HEK293 (cell line): ENCODE measurements at regions not wholly inside any gene's neighbourhood (a gene's known extent, or its start where the extent isn't known, plus 50 kb on each side); places are given as distances from the start of the nearest gene placed in this dataset.

Source experiments
- CTCF ChIA-PET: fragments of 350-600 bp; formaldehyde crosslinking; extraction: SDS; loops from one replicate; lab custom pipeline; 2021; ENCODE audit warnings: antibody characterized with exemption; lab: Yijun Ruan, JAX
- POLR2A ChIA-PET: fragments of 300-600 bp; formaldehyde crosslinking; extraction: SDS; loops from one replicate; lab custom pipeline; 2020; ENCODE audit warnings: antibody characterized with exemption, inconsistent platforms; lab: Yijun Ruan, JAX
- H3K27ac ChIP-seq: fragments of 200-500 bp; sonication (Bioruptor generic); 2 replicates; pipeline ENCODE4 v1.5.1; 2014; ENCODE audit warnings: low read depth, low read length, control low read depth, inconsistent platforms; ENCODE audit errors: extremely low read depth
- H3K36me3 ChIP-seq, 2 experiments: fragments of 200-500 bp in 1 of 2; sonication (Bioruptor generic) in 1 of 2; 1 replicate in 1 of 2; 2 replicates in 1 of 2; pipeline ENCODE4 v1.5.1; 2014 to 2017; ENCODE audit warnings: inconsistent platforms in 2 of 2, low read length in 2 of 2; ENCODE audit not compliant: control insufficient read depth in 2 of 2, insufficient read depth in 1 of 2
- H3K4me1 ChIP-seq: fragments of 200-500 bp; sonication (Bioruptor generic); 2 replicates; pipeline ENCODE4 v1.5.1; 2014; ENCODE audit warnings: mild to moderate bottlenecking, low read length, inconsistent platforms; ENCODE audit not compliant: control insufficient read depth, insufficient read depth
- H3K4me3 ChIP-seq: 2 replicates; pipeline ENCODE4 v1.5.1; 2011; ENCODE audit warnings: low read depth, mild to moderate bottlenecking, control low read depth, low read length, moderate library complexity
- H3K9me3 ChIP-seq: fragments of 200-500 bp; sonication (Bioruptor generic); 2 replicates; pipeline ENCODE4 v1.5.1; 2014; ENCODE audit warnings: low read depth, low read length, inconsistent platforms; ENCODE audit not compliant: control insufficient read depth, insufficient read depth
- GLI2 ChIP-seq: fragments of 450-650 bp; formaldehyde crosslinking; IDR thresholded peaks from 2 replicates; pipeline ENCODE4; 2017; ENCODE audit warnings: missing biosample characterization, missing genetic modification characterization, low read depth, borderline replicate concordance
- GLI4 ChIP-seq: fragments of 450-650 bp; formaldehyde crosslinking; IDR thresholded peaks from 2 replicates; pipeline ENCODE4 v1.5.1; 2016; ENCODE audit warnings: missing biosample characterization, missing genetic modification characterization
- IKZF3 ChIP-seq: fragments of 450-650 bp; IDR thresholded peaks from 2 replicates; pipeline ENCODE4 v1.5.0; 2018; ENCODE audit warnings: missing biosample characterization, mild to moderate bottlenecking, missing genetic modification characterization, moderate library complexity
- KLF17 ChIP-seq: fragments of 450-650 bp; formaldehyde crosslinking; IDR thresholded peaks from 2 replicates; pipeline ENCODE4 v1.5.1; 2016; ENCODE audit warnings: missing biosample characterization, missing genetic modification characterization
- KLF8 ChIP-seq: fragments of 450-650 bp; formaldehyde crosslinking; IDR thresholded peaks from 2 replicates; pipeline ENCODE4 v1.5.1; 2016; ENCODE audit warnings: missing biosample characterization, missing genetic modification characterization
- MZF1 ChIP-seq: fragments of 450-650 bp; formaldehyde crosslinking; IDR thresholded peaks from 2 replicates; pipeline ENCODE4 v1.5.1; 2017; ENCODE audit warnings: missing biosample characterization, missing genetic modification characterization, borderline replicate concordance
- SETDB1 ChIP-seq: IDR thresholded peaks from one replicate; pipeline ENCODE4 v1.6.1; 2017; ENCODE audit warnings: mild to moderate bottlenecking, low read length, moderate library complexity, mixed read lengths; ENCODE audit not compliant: insufficient read length
- ZFP69B ChIP-seq: fragments of 450-650 bp; formaldehyde crosslinking; IDR thresholded peaks from 2 replicates; pipeline ENCODE4 v1.5.1; 2016; ENCODE audit warnings: missing biosample characterization, missing genetic modification characterization
- ZNF121 ChIP-seq: fragments of 450-650 bp; formaldehyde crosslinking; IDR thresholded peaks from 2 replicates; pipeline ENCODE4 v1.5.1; 2016; ENCODE audit warnings: missing biosample characterization, missing genetic modification characterization
- ZNF132 ChIP-seq: fragments of 450-650 bp; formaldehyde crosslinking; IDR thresholded peaks from 2 replicates; pipeline ENCODE4 v1.5.1; 2017; ENCODE audit warnings: missing biosample characterization, missing genetic modification characterization, borderline replicate concordance
- ZNF16 ChIP-seq: fragments of 450-650 bp; formaldehyde crosslinking; IDR thresholded peaks from 2 replicates; pipeline ENCODE4 v1.5.1; 2016; ENCODE audit warnings: low read depth, missing biosample characterization, missing genetic modification characterization
- ZNF302 ChIP-seq: fragments of 450-650 bp; formaldehyde crosslinking; IDR thresholded peaks from 2 replicates; pipeline ENCODE4 v1.5.1; 2016; ENCODE audit warnings: missing biosample characterization, missing genetic modification characterization, low read depth
- ZNF354C ChIP-seq: fragments of 450-650 bp; formaldehyde crosslinking; IDR thresholded peaks from 2 replicates; pipeline ENCODE4 v1.5.1; 2016; ENCODE audit warnings: missing biosample characterization, missing genetic modification characterization, low read depth, borderline replicate concordance
- ZNF391 ChIP-seq: fragments of 450-650 bp; formaldehyde crosslinking; IDR thresholded peaks from 2 replicates; pipeline ENCODE4 v1.5.1; 2016; ENCODE audit warnings: low read depth, missing biosample characterization, missing genetic modification characterization, borderline replicate concordance
- ZNF394 ChIP-seq: fragments of 450-650 bp; formaldehyde crosslinking; IDR thresholded peaks from 2 replicates; pipeline ENCODE4 v1.5.1; 2016; ENCODE audit warnings: missing biosample characterization, missing genetic modification characterization, mild to moderate bottlenecking, moderate library complexity, borderline replicate concordance
- ZNF501 ChIP-seq: fragments of 450-650 bp; formaldehyde crosslinking; IDR thresholded peaks from 2 replicates; pipeline ENCODE4 v1.5.1; 2016; ENCODE audit warnings: missing biosample characterization, missing genetic modification characterization
- ZNF555 ChIP-seq: fragments of 450-650 bp; formaldehyde crosslinking; conservative IDR thresholded peaks from 2 replicates; pipeline ENCODE4 v1.5.1; 2017; ENCODE audit warnings: missing biosample characterization, mild to moderate bottlenecking, missing genetic modification characterization, inconsistent platforms
- ZNF571 ChIP-seq: fragments of 450-650 bp; formaldehyde crosslinking; IDR thresholded peaks from 2 replicates; pipeline ENCODE4 v1.5.0; 2017; ENCODE audit warnings: missing biosample characterization, missing genetic modification characterization
- ZNF580 ChIP-seq: fragments of 450-650 bp; formaldehyde crosslinking; IDR thresholded peaks from 2 replicates; pipeline ENCODE4 v1.5.1; 2016; ENCODE audit warnings: missing biosample characterization, missing genetic modification characterization
- ZNF76 ChIP-seq: fragments of 450-650 bp; formaldehyde crosslinking; IDR thresholded peaks from 2 replicates; pipeline ENCODE4; 2016; ENCODE audit warnings: low read depth, missing biosample characterization, missing genetic modification characterization, borderline replicate concordance
- ZNF776 ChIP-seq: fragments of 450-650 bp; formaldehyde crosslinking; IDR thresholded peaks from 2 replicates; pipeline ENCODE4 v1.5.0; 2017; ENCODE audit warnings: missing biosample characterization, missing genetic modification characterization, borderline replicate concordance
- TF ChIP-seq, protein P1 (sequence below): fragments of 450-650 bp; formaldehyde crosslinking; IDR thresholded peaks from 2 replicates; pipeline ENCODE4 v1.5.1; 2017; ENCODE audit warnings: missing biosample characterization, missing genetic modification characterization
- TF ChIP-seq, protein P2 (sequence below): fragments of 450-650 bp; formaldehyde crosslinking; IDR thresholded peaks from 2 replicates; pipeline ENCODE4 v1.5.1; 2016; ENCODE audit warnings: missing biosample characterization, missing genetic modification characterization
- TF ChIP-seq, protein P3 (sequence below): fragments of 450-650 bp; formaldehyde crosslinking; IDR thresholded peaks from 2 replicates; pipeline ENCODE4 v1.5.1; 2016; ENCODE audit warnings: missing biosample characterization, missing genetic modification characterization
- TF ChIP-seq, protein P4 (sequence below): fragments of 450-650 bp; formaldehyde crosslinking; IDR thresholded peaks from 2 replicates; pipeline ENCODE4 v1.5.1; 2016; ENCODE audit warnings: missing biosample characterization, missing genetic modification characterization
- TF ChIP-seq, protein P5 (sequence below): fragments of 450-650 bp; formaldehyde crosslinking; IDR thresholded peaks from 2 replicates; pipeline ENCODE4 v1.5.1; 2016; ENCODE audit warnings: missing biosample characterization, missing genetic modification characterization, borderline replicate concordance

- H3K27ac ChIP-seq = no peak overlapping the region
- ChIA-PET CTCF (no interaction called here), POLR2A (no interaction called here)
- H3K4me1 ChIP-seq = no peaks in the 10 kb centered on the region
- no peaks in the 10 kb centered on the region for H3K36me3 ChIP-seq
- no peak overlapping the region for H3K4me3 ChIP-seq
- H3K9me3 ChIP-seq = no peaks in the 10 kb centered on the region
- TF ChIP-seq, protein P1, sequence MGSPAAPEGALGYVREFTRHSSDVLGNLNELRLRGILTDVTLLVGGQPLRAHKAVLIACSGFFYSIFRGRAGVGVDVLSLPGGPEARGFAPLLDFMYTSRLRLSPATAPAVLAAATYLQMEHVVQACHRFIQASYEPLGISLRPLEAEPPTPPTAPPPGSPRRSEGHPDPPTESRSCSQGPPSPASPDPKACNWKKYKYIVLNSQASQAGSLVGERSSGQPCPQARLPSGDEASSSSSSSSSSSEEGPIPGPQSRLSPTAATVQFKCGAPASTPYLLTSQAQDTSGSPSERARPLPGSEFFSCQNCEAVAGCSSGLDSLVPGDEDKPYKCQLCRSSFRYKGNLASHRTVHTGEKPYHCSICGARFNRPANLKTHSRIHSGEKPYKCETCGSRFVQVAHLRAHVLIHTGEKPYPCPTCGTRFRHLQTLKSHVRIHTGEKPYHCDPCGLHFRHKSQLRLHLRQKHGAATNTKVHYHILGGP (tag by site-specific recombination) = no peak
- TF ChIP-seq ZNF394 (tag by site-specific recombination) (no peak), ZNF580 (tag by site-specific recombination) (no peak), ZNF354C (no peak), ZNF555 (tag by site-specific recombination) (no peak), SETDB1 (no peak), ZNF132 (no peak), ZNF571 (no peak), GLI4 (tag by site-specific recombination) (no peak), ZNF121 (tag by site-specific recombination) (no peak)
- TF ChIP-seq, protein P2, sequence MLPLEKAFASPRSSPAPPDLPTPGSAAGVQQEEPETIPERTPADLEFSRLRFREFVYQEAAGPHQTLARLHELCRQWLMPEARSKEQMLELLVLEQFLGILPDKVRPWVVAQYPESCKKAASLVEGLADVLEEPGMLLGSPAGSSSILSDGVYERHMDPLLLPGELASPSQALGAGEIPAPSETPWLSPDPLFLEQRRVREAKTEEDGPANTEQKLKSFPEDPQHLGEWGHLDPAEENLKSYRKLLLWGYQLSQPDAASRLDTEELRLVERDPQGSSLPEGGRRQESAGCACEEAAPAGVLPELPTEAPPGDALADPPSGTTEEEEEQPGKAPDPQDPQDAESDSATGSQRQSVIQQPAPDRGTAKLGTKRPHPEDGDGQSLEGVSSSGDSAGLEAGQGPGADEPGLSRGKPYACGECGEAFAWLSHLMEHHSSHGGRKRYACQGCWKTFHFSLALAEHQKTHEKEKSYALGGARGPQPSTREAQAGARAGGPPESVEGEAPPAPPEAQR (tag by site-specific recombination) = no peak
- TF ChIP-seq, protein P3, sequence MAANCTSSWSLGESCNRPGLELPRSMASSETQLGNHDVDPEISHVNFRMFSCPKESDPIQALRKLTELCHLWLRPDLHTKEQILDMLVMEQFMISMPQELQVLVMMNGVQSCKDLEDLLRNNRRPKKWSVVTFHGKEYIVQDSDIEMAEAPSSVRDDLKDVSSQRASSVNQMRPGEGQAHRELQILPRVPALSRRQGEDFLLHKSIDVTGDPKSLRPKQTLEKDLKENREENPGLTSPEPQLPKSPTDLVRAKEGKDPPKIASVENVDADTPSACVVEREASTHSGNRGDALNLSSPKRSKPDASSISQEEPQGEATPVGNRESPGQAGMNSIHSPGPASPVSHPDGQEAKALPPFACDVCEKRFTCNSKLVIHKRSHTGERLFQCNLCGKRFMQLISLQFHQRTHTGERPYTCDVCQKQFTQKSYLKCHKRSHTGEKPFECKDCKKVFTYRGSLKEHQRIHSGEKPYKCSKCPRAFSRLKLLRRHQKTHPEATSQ = no peak
These were observed 238.6 kb downstream of the POU4F1 start for GRCh38 chr13:78364711-78365110.

DNA sequence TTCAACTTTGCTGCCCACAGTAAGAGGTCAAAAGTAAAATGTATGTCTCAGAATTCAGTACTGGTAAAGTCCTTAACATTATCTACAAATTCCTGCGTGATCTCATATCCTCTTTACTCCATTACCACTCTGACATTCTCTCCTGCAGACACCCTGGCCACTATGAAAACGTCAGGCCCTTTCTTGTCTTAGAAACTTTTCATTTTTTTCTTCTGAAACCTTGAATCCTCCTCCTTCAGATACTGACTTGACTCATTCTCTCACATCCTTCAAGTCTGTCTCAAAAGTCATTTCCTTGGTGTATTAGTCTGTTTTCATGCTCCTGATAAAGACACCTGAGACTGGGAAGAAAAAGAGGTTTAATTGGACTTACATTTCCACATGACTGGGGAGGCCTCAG lies 262.3 kb downstream of the POU4F1 start:
- Histone ChIP-seq H3K9me3 (no peaks in the 10 kb centered on the region), H3K4me3 (no peak overlapping the region), H3K4me1 (no peaks in the 10 kb centered on the region), H3K36me3 (no peaks in the 10 kb centered on the region), H3K27ac (no peak overlapping the region)
- TF ChIP-seq KLF17 (tag by site-specific recombination) (no peak), ZNF391 (tag by site-specific recombination) (no peak), KLF8 (tag by site-specific recombination) (no peak), IKZF3 (tag by site-specific recombination) (no peak), ZNF16 (tag by site-specific recombination) (no peak), ZNF776 (no peak), ZFP69B (tag by site-specific recombination) (no peak), ZNF121 (tag by site-specific recombination) (no peak), ZNF76 (tag by site-specific recombination) (no peak), ZNF132 (no peak), ZNF501 (tag by site-specific recombination) (no peak), MZF1 (no peak), GLI2 (tag by site-specific recombination) (no peak), ZNF302 (tag by site-specific recombination) (no peak)
- TF ChIP-seq, protein P4, sequence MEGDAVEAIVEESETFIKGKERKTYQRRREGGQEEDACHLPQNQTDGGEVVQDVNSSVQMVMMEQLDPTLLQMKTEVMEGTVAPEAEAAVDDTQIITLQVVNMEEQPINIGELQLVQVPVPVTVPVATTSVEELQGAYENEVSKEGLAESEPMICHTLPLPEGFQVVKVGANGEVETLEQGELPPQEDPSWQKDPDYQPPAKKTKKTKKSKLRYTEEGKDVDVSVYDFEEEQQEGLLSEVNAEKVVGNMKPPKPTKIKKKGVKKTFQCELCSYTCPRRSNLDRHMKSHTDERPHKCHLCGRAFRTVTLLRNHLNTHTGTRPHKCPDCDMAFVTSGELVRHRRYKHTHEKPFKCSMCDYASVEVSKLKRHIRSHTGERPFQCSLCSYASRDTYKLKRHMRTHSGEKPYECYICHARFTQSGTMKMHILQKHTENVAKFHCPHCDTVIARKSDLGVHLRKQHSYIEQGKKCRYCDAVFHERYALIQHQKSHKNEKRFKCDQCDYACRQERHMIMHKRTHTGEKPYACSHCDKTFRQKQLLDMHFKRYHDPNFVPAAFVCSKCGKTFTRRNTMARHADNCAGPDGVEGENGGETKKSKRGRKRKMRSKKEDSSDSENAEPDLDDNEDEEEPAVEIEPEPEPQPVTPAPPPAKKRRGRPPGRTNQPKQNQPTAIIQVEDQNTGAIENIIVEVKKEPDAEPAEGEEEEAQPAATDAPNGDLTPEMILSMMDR (tag by site-specific recombination) = no peak
- TF ChIP-seq, protein P5, sequence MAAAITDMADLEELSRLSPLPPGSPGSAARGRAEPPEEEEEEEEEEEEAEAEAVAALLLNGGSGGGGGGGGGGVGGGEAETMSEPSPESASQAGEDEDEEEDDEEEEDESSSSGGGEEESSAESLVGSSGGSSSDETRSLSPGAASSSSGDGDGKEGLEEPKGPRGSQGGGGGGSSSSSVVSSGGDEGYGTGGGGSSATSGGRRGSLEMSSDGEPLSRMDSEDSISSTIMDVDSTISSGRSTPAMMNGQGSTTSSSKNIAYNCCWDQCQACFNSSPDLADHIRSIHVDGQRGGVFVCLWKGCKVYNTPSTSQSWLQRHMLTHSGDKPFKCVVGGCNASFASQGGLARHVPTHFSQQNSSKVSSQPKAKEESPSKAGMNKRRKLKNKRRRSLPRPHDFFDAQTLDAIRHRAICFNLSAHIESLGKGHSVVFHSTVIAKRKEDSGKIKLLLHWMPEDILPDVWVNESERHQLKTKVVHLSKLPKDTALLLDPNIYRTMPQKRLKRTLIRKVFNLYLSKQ (tag by site-specific recombination) = no peak
- POLR2A ChIA-PET = no interaction called here
- CTCF ChIA-PET = no interaction called here
